ENCODE measurements at regions not wholly inside any gene's neighbourhood (a gene's known extent, or its start where the extent isn't known, plus 50 kb on each side); places are given as distances from the start of the nearest gene placed in this dataset.

DNA sequence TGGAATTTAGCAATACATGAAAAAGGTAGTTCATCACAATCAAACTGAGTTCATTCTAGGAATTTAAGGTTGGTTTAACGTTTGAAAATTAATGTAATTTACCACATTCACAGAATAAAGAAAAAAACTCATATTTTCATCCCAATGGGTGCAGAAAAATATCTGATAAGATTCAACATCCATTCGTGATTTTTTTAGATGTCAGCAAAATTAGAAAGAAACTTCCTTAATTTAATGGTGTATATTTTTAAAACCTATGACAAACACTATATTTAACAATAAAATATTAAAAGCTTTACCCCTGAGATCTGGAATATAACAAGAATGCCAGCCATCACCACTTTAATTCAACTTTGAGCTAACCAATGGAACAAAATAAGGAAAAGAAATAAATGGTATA lies 208.7 kb upstream of the CHAC2 start:
- Mint-ChIP-seq H3K36me3 (ENCODE audit: insufficient read depth, unreplicated experiment) (no peaks in the 10 kb centered on the region), H3K4me1 (ENCODE audit: insufficient read depth, unreplicated experiment) (peaks cover 8% of the 10 kb centered on the region), H3K9me3 (ENCODE audit: unreplicated experiment) (peaks cover 20% of the 10 kb centered on the region), H3K27ac (ENCODE audit: low read depth, unreplicated experiment) (peak overlapping the region; percentile 67), H3K27me3 (ENCODE audit: insufficient read depth, unreplicated experiment) (no peaks in the 10 kb centered on the region), H3K4me3 (ENCODE audit: unreplicated experiment) (no peak overlapping the region)
- TF ChIP-seq, protein P1, sequence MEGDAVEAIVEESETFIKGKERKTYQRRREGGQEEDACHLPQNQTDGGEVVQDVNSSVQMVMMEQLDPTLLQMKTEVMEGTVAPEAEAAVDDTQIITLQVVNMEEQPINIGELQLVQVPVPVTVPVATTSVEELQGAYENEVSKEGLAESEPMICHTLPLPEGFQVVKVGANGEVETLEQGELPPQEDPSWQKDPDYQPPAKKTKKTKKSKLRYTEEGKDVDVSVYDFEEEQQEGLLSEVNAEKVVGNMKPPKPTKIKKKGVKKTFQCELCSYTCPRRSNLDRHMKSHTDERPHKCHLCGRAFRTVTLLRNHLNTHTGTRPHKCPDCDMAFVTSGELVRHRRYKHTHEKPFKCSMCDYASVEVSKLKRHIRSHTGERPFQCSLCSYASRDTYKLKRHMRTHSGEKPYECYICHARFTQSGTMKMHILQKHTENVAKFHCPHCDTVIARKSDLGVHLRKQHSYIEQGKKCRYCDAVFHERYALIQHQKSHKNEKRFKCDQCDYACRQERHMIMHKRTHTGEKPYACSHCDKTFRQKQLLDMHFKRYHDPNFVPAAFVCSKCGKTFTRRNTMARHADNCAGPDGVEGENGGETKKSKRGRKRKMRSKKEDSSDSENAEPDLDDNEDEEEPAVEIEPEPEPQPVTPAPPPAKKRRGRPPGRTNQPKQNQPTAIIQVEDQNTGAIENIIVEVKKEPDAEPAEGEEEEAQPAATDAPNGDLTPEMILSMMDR (IDR thresholded peaks at IDR 0.05; ENCODE audit: unreplicated experiment), result no peak
- no TSS peak for BruUV-seq (replicated peaks)
- no peak for DNase-seq (ENCODE audit: unreplicated experiment)
- ChIA-PET POLR2A (no interaction called here), CTCF (no interaction called here)
- intact Hi-C loops (cut with micrococcal nuclease), result no loop called here

DNA sequence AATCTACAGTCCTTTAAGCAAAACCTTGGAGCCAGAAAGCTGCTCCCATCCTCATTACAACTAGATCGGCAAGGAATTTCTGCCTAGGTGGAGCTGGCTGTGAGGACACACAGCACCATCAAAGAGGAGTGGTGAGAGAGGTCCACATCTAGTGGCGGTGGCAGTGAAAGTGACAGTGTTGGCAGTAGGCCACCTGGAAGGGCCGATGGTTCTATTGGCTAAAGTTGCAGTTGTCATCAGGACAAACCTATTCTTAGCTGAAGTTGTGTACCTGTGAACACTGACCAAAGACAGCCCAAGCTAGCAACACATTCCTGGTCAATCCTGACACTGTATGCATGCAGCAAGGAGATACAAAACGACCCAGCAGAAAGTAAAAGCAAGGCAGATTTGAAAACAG lies 218.1 kb upstream of the CHAC2 start:
- Mint-ChIP-seq H3K36me3 (ENCODE audit: insufficient read depth, unreplicated experiment) (no peaks in the 10 kb centered on the region), H3K4me1 (ENCODE audit: insufficient read depth, unreplicated experiment) (no peaks in the 10 kb centered on the region), H3K27ac (ENCODE audit: low read depth, unreplicated experiment) (no peak overlapping the region), H3K27me3 (ENCODE audit: insufficient read depth, unreplicated experiment) (no peaks in the 10 kb centered on the region), H3K4me3 (ENCODE audit: unreplicated experiment) (no peak overlapping the region), H3K9me3 (ENCODE audit: unreplicated experiment) (no peaks in the 10 kb centered on the region)
- POLR2A ChIA-PET, result interaction anchor here (0.5 kb wide), 1 partner anchor 22 kb away, joined by 4 read pairs; no protein-coding TSS in a partner anchor
- no TSS peak for BruUV-seq (replicated peaks)
- CTCF ChIA-PET, result interaction anchor here (0.6 kb wide), 1 partner anchor 565 kb away, joined by 3 read pairs; no protein-coding TSS in a partner anchor
- DNase-seq (ENCODE audit: unreplicated experiment), result no peak
- intact Hi-C loops (cut with micrococcal nuclease), result no loop called here
- TF ChIP-seq, protein P1 (IDR thresholded peaks at IDR 0.05; ENCODE audit: unreplicated experiment), result no peak

DNA sequence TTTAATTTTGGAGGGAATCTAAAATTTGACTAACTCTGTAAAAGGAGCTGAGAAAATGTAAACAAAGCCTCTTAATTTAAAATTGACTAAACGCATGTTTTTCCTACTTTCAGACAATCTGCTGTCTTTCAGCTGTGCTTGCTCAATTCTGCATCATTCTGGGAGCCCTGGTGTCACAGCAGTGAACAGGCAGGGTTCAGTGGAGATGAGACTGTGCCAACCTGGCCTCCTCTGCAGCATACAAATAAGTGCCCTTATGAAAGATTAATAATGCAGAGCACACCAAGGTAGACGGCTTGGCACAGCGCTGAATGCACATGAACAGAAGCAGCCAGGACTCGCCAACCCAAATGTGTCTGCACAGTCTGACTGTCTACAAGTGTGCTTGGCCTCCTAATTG lies 222.0 kb upstream of the CHAC2 start:
- Mint-ChIP-seq H3K9me3 (ENCODE audit: unreplicated experiment) (peaks cover under 1% of the 10 kb centered on the region), H3K36me3 (ENCODE audit: insufficient read depth, unreplicated experiment) (no peaks in the 10 kb centered on the region), H3K27me3 (ENCODE audit: insufficient read depth, unreplicated experiment) (no peaks in the 10 kb centered on the region), H3K27ac (ENCODE audit: low read depth, unreplicated experiment) (no peak overlapping the region), H3K4me3 (ENCODE audit: unreplicated experiment) (no peak overlapping the region), H3K4me1 (ENCODE audit: insufficient read depth, unreplicated experiment) (no peaks in the 10 kb centered on the region)
- DNase-seq (ENCODE audit: unreplicated experiment), result no peak
- POLR2A ChIA-PET, result no interaction called here
- intact Hi-C loops (cut with micrococcal nuclease), result no loop called here
- no TSS peak for BruUV-seq (replicated peaks)
- TF ChIP-seq, protein P1 (IDR thresholded peaks at IDR 0.05; ENCODE audit: unreplicated experiment), result no peak
- CTCF ChIA-PET, result interaction anchor here (0.8 kb wide), 1 partner anchor 100 kb away, joined by 3 read pairs; no protein-coding TSS in a partner anchor

DNA sequence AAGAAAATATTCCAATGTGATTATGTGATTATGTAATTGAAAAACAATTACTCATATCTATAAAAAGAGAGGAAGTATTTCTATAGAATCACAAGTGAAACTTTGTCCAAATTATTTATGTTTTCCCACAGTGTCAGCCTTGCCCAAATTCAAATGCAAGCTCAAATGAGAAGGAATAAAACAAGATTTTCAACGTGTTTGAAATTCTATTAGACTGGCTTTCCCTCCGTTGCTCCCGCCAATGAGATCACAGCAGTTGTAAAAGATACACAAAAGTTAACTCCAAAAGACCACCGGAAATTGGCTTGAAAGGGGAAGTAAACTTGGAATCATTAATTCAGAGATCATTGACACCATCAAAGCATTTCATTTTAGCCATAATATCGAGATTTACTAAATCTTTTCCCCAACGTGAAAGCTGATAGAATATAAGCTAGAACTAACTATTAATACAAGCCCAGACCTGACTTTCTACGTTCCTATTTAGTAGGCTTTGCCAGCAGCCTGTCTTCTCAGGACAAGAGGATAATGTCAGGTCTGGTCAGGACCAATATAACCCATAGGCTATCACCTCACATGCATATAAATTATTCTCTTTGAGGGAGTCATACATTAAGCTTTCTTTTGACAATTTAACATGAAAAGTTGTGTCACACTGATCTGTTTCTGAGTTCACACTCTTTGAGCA lies 222.6 kb upstream of the CHAC2 start:
- ChIA-PET POLR2A (no interaction called here), CTCF (interaction anchor here (0.8 kb wide), 1 partner anchor 100 kb away, joined by 3 read pairs; no protein-coding TSS in a partner anchor)
- intact Hi-C loops (cut with micrococcal nuclease), result no loop called here
- no peak overlapping the region for H3K4me3 Mint-ChIP-seq (ENCODE audit: unreplicated experiment)
- TF ChIP-seq, protein P1 (IDR thresholded peaks at IDR 0.05; ENCODE audit: unreplicated experiment), result no peak
- no peaks in the 10 kb centered on the region for H3K36me3 Mint-ChIP-seq (ENCODE audit: insufficient read depth, unreplicated experiment)
- DNase-seq (ENCODE audit: unreplicated experiment), result peak; percentile 4
- no TSS peak for BruUV-seq (replicated peaks)
- H3K4me1 Mint-ChIP-seq (ENCODE audit: insufficient read depth, unreplicated experiment), result no peaks in the 10 kb centered on the region
- no peaks in the 10 kb centered on the region for H3K27me3 Mint-ChIP-seq (ENCODE audit: insufficient read depth, unreplicated experiment)
- peaks cover 6% of the 10 kb centered on the region for H3K9me3 Mint-ChIP-seq (ENCODE audit: unreplicated experiment)
- H3K27ac Mint-ChIP-seq (ENCODE audit: low read depth, unreplicated experiment), result no peak overlapping the region
